H1 (cell line): ENCODE measurements at regions not wholly inside any gene's neighbourhood (a gene's known extent, or its start where the extent isn't known, plus 50 kb on each side); places are given as distances from the start of the nearest gene placed in this dataset.

Source experiments
- CTCF ChIA-PET: fragments of 300-600 bp; sonication (Branson Sonifier 250); formaldehyde crosslinking; loops from one replicate; lab custom pipeline; 2021; ENCODE audit not compliant: partially characterized antibody; lab: Charles Lee
- POLR2A ChIA-PET: fragments of 300-600 bp; sonication (Branson Sonifier 250); formaldehyde crosslinking; loops from one replicate; lab custom pipeline; 2021; ENCODE audit warnings: inconsistent platforms; ENCODE audit not compliant: partially characterized antibody; lab: Charles Lee
- DNase-seq, 2 experiments: peaks; one replicate each; pipeline versions ENCODE4 v3.0.0 to v3.0.0-alpha.2; 2010 to 2022; ENCODE audit warnings: low spot score in 2 of 2, low read depth in 1 of 2, mixed read lengths in 1 of 2
- FAIRE-seq: peaks from 2 replicates; lab custom pipeline; 2011; peaks lifted over from hg19 to GRCh38; lab: Jason Lieb, UNC
- H2AFZ ChIP-seq: 2 replicates; pipeline ENCODE4 v1.8.1; 2012; ENCODE audit warnings: low read length, inconsistent platforms
- H2AK5ac ChIP-seq: 2 replicates; pipeline ENCODE4 v1.6.1; 2013; ENCODE audit warnings: low read depth, low read length
- H2BK120ac ChIP-seq: replicated peaks from 2 replicates; pipeline ENCODE3; 2013; ENCODE audit warnings: low read depth, low read length, inconsistent platforms
- H2BK12ac ChIP-seq: 2 replicates; pipeline ENCODE4 v1.6.1; 2013; ENCODE audit warnings: low read depth, low read length
- H2BK15ac ChIP-seq: 2 replicates; pipeline ENCODE4 v1.6.1; 2013; ENCODE audit warnings: low read length
- H2BK20ac ChIP-seq: 2 replicates; pipeline ENCODE4 v1.6.1; 2013; ENCODE audit warnings: low read length
- H2BK5ac ChIP-seq: 2 replicates; pipeline ENCODE4 v1.6.1; 2013; ENCODE audit warnings: low read depth, low read length
- H3K14ac ChIP-seq: 2 replicates; pipeline ENCODE4 v1.6.1; 2013; ENCODE audit warnings: inconsistent platforms; ENCODE audit not compliant: insufficient read length
- H3K18ac ChIP-seq: 2 replicates; pipeline ENCODE4 v1.6.1; 2013; ENCODE audit warnings: low read length; ENCODE audit errors: extremely low read depth
- H3K23ac ChIP-seq: 2 replicates; pipeline ENCODE4 v1.6.1; 2013; ENCODE audit warnings: inconsistent platforms; ENCODE audit not compliant: insufficient read length
- H3K23me2 ChIP-seq: 2 replicates; pipeline ENCODE4 v1.6.1; 2013; ENCODE audit warnings: low read depth, low read length
- H3K27ac ChIP-seq: 2 replicates; pipeline ENCODE4 v1.6.1; 2011; ENCODE audit warnings: low read depth, low read length, inconsistent platforms
- H3K27me3 ChIP-seq, 4 experiments: replicated peaks in 1 of 4; 1 replicate in 1 of 4; 2 replicates in 3 of 4; pipeline versions ENCODE4 v1.6.1 to v1.8.1; 2011 to 2013; ENCODE audit warnings: low read length in 3 of 4, mild to moderate bottlenecking in 3 of 4, inconsistent platforms in 2 of 4, mixed read lengths in 2 of 4, moderate library complexity in 1 of 4; ENCODE audit not compliant: control insufficient read depth in 3 of 4, insufficient read depth in 3 of 4; ENCODE audit errors: extremely low read depth in 1 of 4
- H3K36me3 ChIP-seq, 4 experiments: 2 replicates each; pipeline versions ENCODE4 v1.6.1 to v1.8.1; 2011 to 2013; ENCODE audit warnings: mild to moderate bottlenecking in 4 of 4, low read length in 3 of 4, moderate library complexity in 2 of 4, control low read depth in 1 of 4, inconsistent platforms in 1 of 4; ENCODE audit not compliant: insufficient read depth in 4 of 4, control insufficient read depth in 2 of 4
- H3K4ac ChIP-seq: replicated peaks from 2 replicates; pipeline ENCODE3; 2013; ENCODE audit warnings: low read length, low read depth, mixed read lengths, inconsistent platforms; ENCODE audit not compliant: insufficient read length
- H3K4me1 ChIP-seq, 4 experiments: replicated peaks in 1 of 4; 1 replicate in 1 of 4; 2 replicates in 3 of 4; pipeline versions ENCODE4 v1.6.1 to v1.8.1; 2011 to 2013; ENCODE audit warnings: low read length in 3 of 4, inconsistent platforms in 2 of 4, mixed read lengths in 1 of 4; ENCODE audit not compliant: insufficient read depth in 4 of 4, control insufficient read depth in 3 of 4
- H3K4me2 ChIP-seq, 2 experiments: 2 replicates each; pipeline versions ENCODE4 v1.6.1 to v1.8.1; 2011 to 2013; ENCODE audit warnings: low read depth in 2 of 2, low read length in 2 of 2, control low read depth in 1 of 2, inconsistent platforms in 1 of 2, mild to moderate bottlenecking in 1 of 2; ENCODE audit not compliant: insufficient read depth in 1 of 2
- H3K4me3 ChIP-seq, 4 experiments: fragments of 200-600, 300-600 bp in 1 of 4; sonication (generic), shearing (Covaris generic), sonication (Bioruptor Twin) in 1 of 4; 2 replicates each; pipeline versions ENCODE4 v1.5.1 to v1.8.1; 2011 to 2016; ENCODE audit warnings: low read length in 4 of 4, low read depth in 3 of 4, control low read depth in 2 of 4, inconsistent platforms in 2 of 4, mild to moderate bottlenecking in 2 of 4, mixed read lengths in 1 of 4, moderate library complexity in 1 of 4; ENCODE audit not compliant: insufficient read depth in 2 of 4; ENCODE audit errors: extremely low read depth in 1 of 4
- H3K56ac ChIP-seq: replicated peaks from 2 replicates; pipeline ENCODE3; 2013; ENCODE audit warnings: low read depth, mild to moderate bottlenecking, mixed read lengths, low read length, inconsistent platforms; ENCODE audit not compliant: insufficient read length
- H3K79me1 ChIP-seq: 2 replicates; pipeline ENCODE4 v1.6.1; 2013; ENCODE audit warnings: low read depth, low read length, control low read depth
- H3K79me2 ChIP-seq, 2 experiments: 2 replicates each; pipeline versions ENCODE4 v1.6.1 to v1.8.1; 2012 to 2013; ENCODE audit warnings: low read length in 2 of 2, mild to moderate bottlenecking in 2 of 2, inconsistent platforms in 1 of 2; ENCODE audit not compliant: insufficient read depth in 2 of 2, control insufficient read depth in 1 of 2
- H3K9ac ChIP-seq, 4 experiments: replicated peaks in 1 of 4; 1 replicate in 1 of 4; 2 replicates in 3 of 4; pipeline versions ENCODE4 v1.6.1 to v1.8.1; 2011 to 2013; ENCODE audit warnings: low read depth in 3 of 4, low read length in 3 of 4, control low read depth in 2 of 4, mild to moderate bottlenecking in 2 of 4, moderate library complexity in 2 of 4, inconsistent platforms in 1 of 4; ENCODE audit errors: extremely low read depth in 1 of 4
- H3K9me3 ChIP-seq, 2 experiments: 2 replicates each; pipeline versions ENCODE4 v1.6.1 to v1.8.1; 2012 to 2013; ENCODE audit warnings: mild to moderate bottlenecking in 2 of 2, moderate library complexity in 2 of 2, control low read depth in 1 of 2, inconsistent platforms in 1 of 2, low read depth in 1 of 2, low read length in 1 of 2, mixed read lengths in 1 of 2; ENCODE audit not compliant: insufficient read depth in 2 of 2
- H4K20me1 ChIP-seq, 2 experiments: replicated peaks in 1 of 2; 2 replicates each; pipeline versions ENCODE3 to v1.8.1; 2011 to 2013; ENCODE audit warnings: inconsistent platforms in 2 of 2, low read length in 2 of 2, mild to moderate bottlenecking in 1 of 2; ENCODE audit not compliant: insufficient read depth in 2 of 2, control insufficient read depth in 1 of 2
- H4K5ac ChIP-seq: 2 replicates; pipeline ENCODE4 v1.6.1; 2013; ENCODE audit warnings: low read length, low read depth, mixed read lengths, inconsistent platforms; ENCODE audit not compliant: insufficient read length
- H4K8ac ChIP-seq: 2 replicates; pipeline ENCODE4 v1.8.0; 2013; ENCODE audit warnings: mild to moderate bottlenecking, moderate library complexity, low read length, inconsistent platforms; ENCODE audit not compliant: insufficient read depth; ENCODE audit errors: extremely low read depth
- H4K91ac ChIP-seq: replicated peaks from 2 replicates; pipeline ENCODE3; 2013; ENCODE audit warnings: low read length, mixed read lengths, inconsistent platforms; ENCODE audit not compliant: insufficient read length
- ATF2 ChIP-seq: IDR thresholded peaks from 2 replicates; pipeline ENCODE4 v1.6.1; 2012; ENCODE audit warnings: low read length, inconsistent platforms

GRCh38 chr5:33237471-33237870, 203.3 kb upstream of the TARS1 start:
- DNase-seq, result no peak
- H2BK15ac ChIP-seq, result no peak overlapping the region
- H3K27me3 ChIP-seq, result no peaks in the 10 kb centered on the region
- H2AK5ac ChIP-seq, result no peak overlapping the region
- CTCF ChIA-PET, result no interaction called here
- no peaks in the 10 kb centered on the region for H3K36me3 ChIP-seq
- FAIRE-seq, result no peak
- H3K79me1 ChIP-seq, result no peaks in the 10 kb centered on the region
- POLR2A ChIA-PET, result no interaction called here
- H3K9ac ChIP-seq, result no peak overlapping the region
- no peak overlapping the region for H3K4ac ChIP-seq
- no peak overlapping the region for H3K23ac ChIP-seq
- no peak overlapping the region for H3K4me3 ChIP-seq
- H3K4me1 ChIP-seq, result no peaks in the 10 kb centered on the region
- H2BK5ac ChIP-seq, result no peak overlapping the region
- no peaks in the 10 kb centered on the region for H3K23me2 ChIP-seq
- no peak overlapping the region for H4K8ac ChIP-seq
- no peak overlapping the region for H2BK20ac ChIP-seq
- no peak overlapping the region for H2BK12ac ChIP-seq
- no peak overlapping the region for H4K91ac ChIP-seq
- no peak overlapping the region for H3K4me2 ChIP-seq
- H2BK120ac ChIP-seq, result no peak overlapping the region
- no peaks in the 10 kb centered on the region for H3K9me3 ChIP-seq
- H3K18ac ChIP-seq, result no peak overlapping the region
- H3K56ac ChIP-seq, result no peak overlapping the region
- no peak overlapping the region for H2AFZ ChIP-seq
- H4K20me1 ChIP-seq, result no peaks in the 10 kb centered on the region
- no peak overlapping the region for H4K5ac ChIP-seq
- no peaks in the 10 kb centered on the region for H3K79me2 ChIP-seq
- no peak overlapping the region for H3K14ac ChIP-seq
- no peak overlapping the region for H3K27ac ChIP-seq
- no peak for TF ChIP-seq ATF2
